Gastrocnemius medialis (tissue), 4 donors: ENCODE measurements at regions not wholly inside any gene's neighbourhood (a gene's known extent, or its start where the extent isn't known, plus 50 kb on each side); places are given as distances from the start of the nearest gene placed in this dataset.

Experiments
- POLR2A ChIP-seq, 2 donors: fragments of 450-650 bp; IDR thresholded peaks; one replicate each; pipeline ENCODE4 v1.6.1; 2017; ENCODE audit warnings: antibody characterized with exemption in 2 of 2, mild to moderate bottlenecking in 2 of 2, moderate library complexity in 2 of 2
- TF ChIP-seq, protein P1 (sequence below), 5 experiments: fragments of 450-650 bp in 3 of 5; fragments of 200-600 bp in 2 of 5; sonication (generic) in 2 of 5; IDR thresholded peaks in 4 of 5; conservative IDR thresholded peaks in 1 of 5; 1 replicate in 4 of 5; 2 replicates in 1 of 5; pipeline ENCODE4 v1.5.1; 2016 to 2019; ENCODE audit warnings: antibody characterized with exemption in 5 of 5, mild to moderate bottlenecking in 3 of 5, moderate library complexity in 3 of 5

DNA sequence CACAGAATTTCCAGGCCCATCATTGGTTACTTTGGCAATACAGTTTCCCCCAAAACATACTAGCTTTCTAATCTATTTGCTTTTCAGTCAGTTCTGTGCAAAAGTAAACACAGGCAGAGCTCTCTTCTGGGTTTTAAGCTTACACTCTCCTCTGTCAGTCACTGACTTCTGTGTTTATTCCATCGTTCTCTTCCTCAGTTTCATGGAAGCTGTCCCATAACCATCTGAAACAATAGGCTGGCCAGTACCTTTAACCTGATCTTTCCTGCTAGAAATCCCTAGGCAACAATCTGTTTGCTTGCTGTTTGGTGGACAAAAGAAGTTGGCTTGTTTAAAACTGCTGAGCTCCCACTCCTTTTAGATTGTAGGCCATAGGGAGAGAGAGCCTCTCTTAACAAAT is 431.5 kb downstream of the HACE1 start:
- TF ChIP-seq, protein P1, sequence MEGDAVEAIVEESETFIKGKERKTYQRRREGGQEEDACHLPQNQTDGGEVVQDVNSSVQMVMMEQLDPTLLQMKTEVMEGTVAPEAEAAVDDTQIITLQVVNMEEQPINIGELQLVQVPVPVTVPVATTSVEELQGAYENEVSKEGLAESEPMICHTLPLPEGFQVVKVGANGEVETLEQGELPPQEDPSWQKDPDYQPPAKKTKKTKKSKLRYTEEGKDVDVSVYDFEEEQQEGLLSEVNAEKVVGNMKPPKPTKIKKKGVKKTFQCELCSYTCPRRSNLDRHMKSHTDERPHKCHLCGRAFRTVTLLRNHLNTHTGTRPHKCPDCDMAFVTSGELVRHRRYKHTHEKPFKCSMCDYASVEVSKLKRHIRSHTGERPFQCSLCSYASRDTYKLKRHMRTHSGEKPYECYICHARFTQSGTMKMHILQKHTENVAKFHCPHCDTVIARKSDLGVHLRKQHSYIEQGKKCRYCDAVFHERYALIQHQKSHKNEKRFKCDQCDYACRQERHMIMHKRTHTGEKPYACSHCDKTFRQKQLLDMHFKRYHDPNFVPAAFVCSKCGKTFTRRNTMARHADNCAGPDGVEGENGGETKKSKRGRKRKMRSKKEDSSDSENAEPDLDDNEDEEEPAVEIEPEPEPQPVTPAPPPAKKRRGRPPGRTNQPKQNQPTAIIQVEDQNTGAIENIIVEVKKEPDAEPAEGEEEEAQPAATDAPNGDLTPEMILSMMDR (IDR thresholded peaks at IDR 0.05 in 4 of 5, conservative IDR thresholded peaks at IDR 0.05 in 1 of 5): no peak
- TF ChIP-seq POLR2A (IDR thresholded peaks at IDR 0.05): no peak
